ENCODE measurements at regions not wholly inside any gene's neighbourhood (a gene's known extent, or its start where the extent isn't known, plus 50 kb on each side); places are given as distances from the start of the nearest gene placed in this dataset.

- TF ChIP-seq POLR2AphosphoS5 (IDR thresholded peaks at IDR 0.05) (no peak), EP300 (conservative IDR thresholded peaks at IDR 0.05; ENCODE audit: poor library complexity, severe bottlenecking) (no peak), TAF1 (IDR thresholded peaks at IDR 0.05; ENCODE audit: low read depth) (no peak)
- Histone ChIP-seq H3K27me3 (ENCODE audit: insufficient read depth, low read depth, low read length) (no peaks in the 10 kb centered on the region), H3K9ac (ENCODE audit: low read length) (no peak overlapping the region), H3K27ac (ENCODE audit: low read length) (no peak overlapping the region), H3K9me3 (ENCODE audit: low read length) (no peaks in the 10 kb centered on the region), H3K4me3 (ENCODE audit: low read length) (no peak overlapping the region), H3K79me2 (replicated peaks; ENCODE audit: insufficient read depth, low read length) (no peaks in the 10 kb centered on the region), H3F3A (ENCODE audit: insufficient read depth, low read length, poor library complexity, severe bottlenecking) (no peaks in the 10 kb centered on the region), H3K36me3 (ENCODE audit: insufficient read depth, low read length) (no peaks in the 10 kb centered on the region), H3K9me2 (ENCODE audit: insufficient read depth, low read length) (no peaks in the 10 kb centered on the region), H4K20me1 (ENCODE audit: insufficient read depth) (no peaks in the 10 kb centered on the region), H2AFZ (ENCODE audit: low read depth, low read length) (no peak overlapping the region), H3K4me2 (ENCODE audit: low read length) (no peak overlapping the region)
Measured at GRCh38 chr14:39603942-39604341, 171.7 kb upstream of the FBXO33 start.

GRCh38 chr14:39593377-39593776 is 161.1 kb upstream of the FBXO33 start:
- Histone ChIP-seq H3K4me2 (ENCODE audit: low read length) (no peak overlapping the region), H3K9ac (ENCODE audit: low read length) (no peak overlapping the region), H2AFZ (ENCODE audit: low read depth, low read length) (no peak overlapping the region), H3K9me3 (ENCODE audit: low read length) (no peaks in the 10 kb centered on the region), H3K79me2 (replicated peaks; ENCODE audit: insufficient read depth, low read length) (no peaks in the 10 kb centered on the region), H3K27ac (ENCODE audit: low read length) (no peak overlapping the region), H3F3A (ENCODE audit: insufficient read depth, low read length, poor library complexity, severe bottlenecking) (no peaks in the 10 kb centered on the region), H3K4me3 (ENCODE audit: low read length) (no peak overlapping the region), H3K27me3 (ENCODE audit: insufficient read depth, low read depth, low read length) (no peaks in the 10 kb centered on the region), H3K9me2 (ENCODE audit: insufficient read depth, low read length) (no peaks in the 10 kb centered on the region), H3K36me3 (ENCODE audit: insufficient read depth, low read length) (no peaks in the 10 kb centered on the region), H4K20me1 (ENCODE audit: insufficient read depth) (no peaks in the 10 kb centered on the region)
- TF ChIP-seq REST (IDR thresholded peaks at IDR 0.05; ENCODE audit: borderline replicate concordance) (no peak), EP300 (conservative IDR thresholded peaks at IDR 0.05; ENCODE audit: poor library complexity, severe bottlenecking) (no peak), CTCF (IDR thresholded peaks at IDR 0.05; ENCODE audit: poor library complexity, severe bottlenecking) (no peak), RAD21 (conservative IDR thresholded peaks at IDR 0.05) (no peak)

- H3K9me2 ChIP-seq (ENCODE audit: insufficient read depth, low read length) = no peaks in the 10 kb centered on the region
- H3K27me3 ChIP-seq (ENCODE audit: insufficient read depth, low read depth, low read length) = no peaks in the 10 kb centered on the region
- no peaks in the 10 kb centered on the region for H3F3A ChIP-seq (ENCODE audit: insufficient read depth, low read length, poor library complexity, severe bottlenecking)
- H3K4me3 ChIP-seq (ENCODE audit: low read length) = no peak overlapping the region
- H3K27ac ChIP-seq (ENCODE audit: low read length) = no peak overlapping the region
- no peaks in the 10 kb centered on the region for H3K79me2 ChIP-seq (replicated peaks; ENCODE audit: insufficient read depth, low read length)
- no peak overlapping the region for H2AFZ ChIP-seq (ENCODE audit: low read depth, low read length)
- no peak overlapping the region for H3K4me2 ChIP-seq (ENCODE audit: low read length)
- no peaks in the 10 kb centered on the region for H3K36me3 ChIP-seq (ENCODE audit: insufficient read depth, low read length)
- no peaks in the 10 kb centered on the region for H3K9me3 ChIP-seq (ENCODE audit: low read length)
- TF ChIP-seq REST (IDR thresholded peaks at IDR 0.05; ENCODE audit: borderline replicate concordance) (no peak), EP300 (conservative IDR thresholded peaks at IDR 0.05; ENCODE audit: poor library complexity, severe bottlenecking) (no peak), CTCF (IDR thresholded peaks at IDR 0.05; ENCODE audit: poor library complexity, severe bottlenecking) (no peak), SMC3 (conservative IDR thresholded peaks at IDR 0.05; ENCODE audit: poor library complexity) (no peak), MXI1 (conservative IDR thresholded peaks at IDR 0.05; ENCODE audit: poor library complexity, severe bottlenecking) (no peak), POLR2AphosphoS5 (IDR thresholded peaks at IDR 0.05) (no peak), TAF1 (IDR thresholded peaks at IDR 0.05; ENCODE audit: low read depth) (no peak), EZH2 (IDR thresholded peaks at IDR 0.05; ENCODE audit: borderline replicate concordance, insufficient read depth, low read length, poor library complexity, severe bottlenecking) (no peak), RAD21 (conservative IDR thresholded peaks at IDR 0.05) (no peak)
- no peaks in the 10 kb centered on the region for H4K20me1 ChIP-seq (ENCODE audit: insufficient read depth)
- no peak overlapping the region for H3K9ac ChIP-seq (ENCODE audit: low read length)
Measured at GRCh38 chr14:39592116-39592789, 160.0 kb upstream of the FBXO33 start.

All from neural cell (in vitro differentiated cells).